ENCODE measurements at regions not wholly inside any gene's neighbourhood (a gene's known extent, or its start where the extent isn't known, plus 50 kb on each side); places are given as distances from the start of the nearest gene placed in this dataset.
"Not testable (repeated sequence)": the region's sequence is repeated elsewhere in the genome, so short reads cannot be mapped to it uniquely, and the experiment has no call there.

DNA sequence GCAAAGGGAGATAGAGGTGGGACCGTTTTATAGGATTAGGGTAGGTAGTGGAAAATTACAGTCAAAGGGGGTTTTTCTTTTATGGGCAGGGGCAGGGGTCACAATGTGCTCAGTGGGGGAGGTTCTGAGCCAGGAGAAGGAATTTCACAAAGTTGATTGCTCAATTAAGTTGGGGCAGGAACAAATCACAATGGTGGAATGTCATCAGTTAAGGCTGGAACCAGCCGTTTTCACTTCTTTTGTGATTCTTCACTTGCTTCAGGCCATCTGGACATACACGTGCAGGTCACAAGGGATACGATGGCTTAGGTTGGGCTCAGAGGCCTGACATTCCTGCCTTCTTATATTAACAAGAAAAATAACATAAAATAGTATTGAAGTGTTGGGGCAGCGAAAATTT, 453.8 kb downstream of the VGLL3 start:
- no peaks in the 10 kb centered on the region for H3K4me1 Mint-ChIP-seq
- H3K27ac Mint-ChIP-seq, result no peak overlapping the region
- no peak for ATAC-seq (ENCODE audit: low read depth in 2 of 2)
- H3K9me3 Mint-ChIP-seq, result peaks cover under 1 to 25% (median 3%) of the 10 kb centered on the region in 7 donors
- H3K36me3 Mint-ChIP-seq, result no peaks in the 10 kb centered on the region
- H3K27me3 Mint-ChIP-seq, result no peaks in the 10 kb centered on the region
- DNase-seq, result no peak
- H3K4me3 Mint-ChIP-seq, result no peak overlapping the region

GRCh38 chr3:86519819-86520218, 471.1 kb downstream of the VGLL3 start:
- no peak overlapping the region for H3K27ac Mint-ChIP-seq
- H3K27me3 Mint-ChIP-seq, result no peaks in the 10 kb centered on the region
- peaks cover 0 to 8% (median 0%) of the 10 kb centered on the region in 7 donors for H3K9me3 Mint-ChIP-seq
- DNase-seq (no peak), ATAC-seq (ENCODE audit: low read depth in 2 of 2) (no peak)
- no peak overlapping the region for H3K4me3 Mint-ChIP-seq
- no peaks in the 10 kb centered on the region for H3K36me3 Mint-ChIP-seq
- H3K4me1 Mint-ChIP-seq, result no peaks in the 10 kb centered on the region

DNA sequence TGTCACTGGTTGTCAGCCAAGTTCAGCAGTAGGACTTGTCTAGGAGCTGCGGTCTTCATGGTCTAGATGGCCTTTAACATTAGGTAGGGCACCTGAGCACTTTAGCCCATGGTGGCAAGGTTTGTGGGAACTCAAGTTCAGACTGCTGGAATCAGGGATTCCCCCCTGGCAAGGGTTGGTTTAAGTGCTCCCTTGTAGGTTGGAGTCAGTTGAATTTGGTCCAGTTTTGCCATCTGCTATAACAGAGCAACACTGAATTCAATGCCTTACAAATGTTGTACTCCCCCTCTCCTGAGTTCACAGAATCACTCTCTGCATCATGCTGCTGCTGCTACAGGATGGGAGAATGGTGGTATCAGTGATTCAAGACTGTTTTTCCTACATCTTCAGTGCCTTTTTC, 509.3 kb downstream of the VGLL3 start:
- Mint-ChIP-seq H3K27ac (no peak overlapping the region), H3K4me1 (no peaks in the 10 kb centered on the region), H3K27me3 (no peaks in the 10 kb centered on the region), H3K9me3 (peaks cover 0 to 13% (median 6%) of the 10 kb centered on the region in 7 donors), H3K36me3 (no peaks in the 10 kb centered on the region), H3K4me3 (peak overlapping the region in 1 of 8 donors; percentile 35)
- ATAC-seq (ENCODE audit: low read depth in 2 of 2) (no peak), DNase-seq (no peak)

GRCh38 chr3:86481031-86481430, 509.9 kb downstream of the VGLL3 start:
- Mint-ChIP-seq H3K36me3 (no peaks in the 10 kb centered on the region), H3K27me3 (no peaks in the 10 kb centered on the region), H3K9me3 (peaks cover 0 to 14% (median 6%) of the 10 kb centered on the region in 7 donors), H3K4me1 (no peaks in the 10 kb centered on the region), H3K4me3 (no peak overlapping the region), H3K27ac (no peak overlapping the region)
- no peak for DNase-seq
- ATAC-seq (ENCODE audit: low read depth in 2 of 2), result no peak

DNA sequence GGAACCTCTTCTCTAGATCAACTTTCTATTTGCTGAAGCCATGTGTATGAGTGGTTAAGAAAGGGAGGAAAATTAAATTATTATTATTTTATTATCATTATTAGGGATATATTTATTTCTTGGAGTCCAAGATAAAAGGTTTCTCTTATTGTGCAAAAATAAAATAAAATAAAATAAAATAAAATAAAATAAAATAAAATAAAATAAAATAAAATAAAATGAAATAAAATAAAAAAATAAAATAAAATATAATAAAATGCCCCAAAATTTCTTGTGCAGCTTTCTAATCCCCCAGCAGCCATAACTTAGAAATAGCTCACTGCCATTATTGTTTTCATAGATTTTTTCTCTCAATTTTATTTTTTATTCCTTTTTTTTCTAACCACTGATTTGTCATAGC, 526.8 kb downstream of the VGLL3 start:
- H3K36me3 Mint-ChIP-seq, result no peaks in the 10 kb centered on the region
- no peak overlapping the region for H3K4me3 Mint-ChIP-seq
- peaks cover 0 to 4% (median 0%) of the 10 kb centered on the region in 7 donors for H3K9me3 Mint-ChIP-seq
- DNase-seq, result no peak
- H3K4me1 Mint-ChIP-seq, result no peaks in the 10 kb centered on the region
- ATAC-seq (ENCODE audit: low read depth in 2 of 2), result no peak
- no peaks in the 10 kb centered on the region for H3K27me3 Mint-ChIP-seq
- no peak overlapping the region for H3K27ac Mint-ChIP-seq

DNA sequence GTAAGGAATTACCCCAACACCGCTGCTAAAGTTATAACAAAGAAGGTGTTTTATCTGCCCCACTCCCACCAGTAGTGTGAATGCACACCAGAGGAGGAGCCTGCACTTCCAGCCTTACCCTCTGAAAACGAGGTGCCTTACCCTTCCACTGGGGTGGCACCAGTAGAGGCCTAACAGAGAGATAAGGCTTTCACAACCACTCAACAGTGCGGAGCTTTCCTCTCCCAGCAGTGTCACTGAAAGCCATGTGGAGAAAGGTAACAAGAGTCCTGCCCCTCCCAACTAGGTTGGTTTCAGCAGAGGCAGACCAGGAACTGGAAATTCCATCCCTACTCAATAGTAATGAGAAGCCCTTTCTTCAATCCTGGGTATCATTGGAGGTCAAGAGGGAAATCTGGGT, 539.2 kb downstream of the VGLL3 start:
- peak overlapping the region in 1 of 8 donors; percentile 42 for H3K4me3 Mint-ChIP-seq
- ATAC-seq (ENCODE audit: low read depth in 2 of 2), result no peak
- no peak overlapping the region for H3K27ac Mint-ChIP-seq
- no peaks in the 10 kb centered on the region for H3K27me3 Mint-ChIP-seq
- no peaks in the 10 kb centered on the region for H3K36me3 Mint-ChIP-seq
- no peak for DNase-seq
- no peaks in the 10 kb centered on the region for H3K4me1 Mint-ChIP-seq
- H3K9me3 Mint-ChIP-seq, result peaks cover 0 to 3% (median 0%) of the 10 kb centered on the region in 7 donors

- ATAC-seq (ENCODE audit: low read depth in 2 of 2), result no peak
- no peak overlapping the region for H3K4me3 Mint-ChIP-seq
- DNase-seq, result no peak
- no peaks in the 10 kb centered on the region for H3K27me3 Mint-ChIP-seq
- no peaks in the 10 kb centered on the region for H3K4me1 Mint-ChIP-seq
- H3K36me3 Mint-ChIP-seq, result no peaks in the 10 kb centered on the region
- H3K9me3 Mint-ChIP-seq, result peaks cover 0 to 6% (median 0%) of the 10 kb centered on the region in 7 donors
- H3K27ac Mint-ChIP-seq, result no peak overlapping the region
Measured at GRCh38 chr3:86438544-86438943, 552.4 kb downstream of the VGLL3 start.

- Mint-ChIP-seq H3K9me3 (peaks cover 2 to 19% (median 4%) of the 10 kb centered on the region in 7 donors), H3K36me3 (no peaks in the 10 kb centered on the region), H3K4me3 (no peak overlapping the region), H3K27ac (no peak overlapping the region), H3K4me1 (no peaks in the 10 kb centered on the region), H3K27me3 (no peaks in the 10 kb centered on the region)
- ATAC-seq (ENCODE audit: low read depth in 2 of 2) (no peak), DNase-seq (no peak)
Measured at GRCh38 chr3:86427343-86427742, 563.6 kb downstream of the VGLL3 start.

DNA sequence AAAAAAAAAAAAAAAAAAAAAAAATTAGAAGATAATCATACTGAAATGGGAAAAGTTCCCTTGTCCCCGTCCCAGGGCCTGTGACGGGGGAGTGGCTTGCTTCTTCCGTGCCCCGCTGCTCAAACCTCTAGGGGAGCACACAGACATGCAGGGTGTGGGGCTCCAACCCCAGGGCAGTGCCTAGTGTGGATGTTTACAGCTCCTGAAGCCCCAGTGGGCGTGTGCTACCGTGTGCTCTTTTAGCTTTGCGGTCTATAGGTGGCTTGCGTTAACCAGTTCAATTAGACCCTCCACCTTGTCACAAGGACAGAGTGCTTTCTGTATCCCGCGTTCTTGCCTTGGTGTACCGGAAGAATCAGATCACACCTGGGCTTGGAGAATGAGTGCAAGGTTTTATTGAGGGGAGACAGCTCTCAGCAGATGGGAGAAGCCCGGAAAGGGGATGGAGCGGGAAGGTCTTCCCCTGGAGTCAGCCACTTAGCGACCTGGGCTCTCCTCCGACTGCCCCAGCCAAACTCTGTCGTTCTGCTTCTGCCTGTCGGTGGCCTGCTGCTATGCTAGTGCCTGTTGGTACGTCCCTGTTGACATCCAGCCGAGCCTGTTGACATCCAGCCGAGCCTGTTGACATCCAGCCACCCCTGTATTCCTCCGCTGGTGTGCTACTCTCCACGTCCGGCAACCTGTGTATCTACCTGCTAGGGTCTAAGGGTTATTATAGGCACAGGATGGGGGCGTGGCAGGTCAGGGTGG, 569.8 kb downstream of the VGLL3 start:
- Mint-ChIP-seq H3K4me1 (no peaks in the 10 kb centered on the region), H3K27me3 (no peaks in the 10 kb centered on the region), H3K9me3 (peaks cover 0 to 13% (median 5%) of the 10 kb centered on the region in 7 donors), H3K27ac (no peak overlapping the region), H3K4me3 (no peak overlapping the region), H3K36me3 (no peaks in the 10 kb centered on the region)
- DNase-seq (no peak), ATAC-seq (ENCODE audit: low read depth in 2 of 2) (no peak)

GRCh38 chr3:86418861-86419260, 572.1 kb downstream of the VGLL3 start:
- DNase-seq, result no peak
- no peaks in the 10 kb centered on the region for H3K4me1 Mint-ChIP-seq
- H3K36me3 Mint-ChIP-seq, result no peaks in the 10 kb centered on the region
- peaks cover 0 to 5% (median 3%) of the 10 kb centered on the region in 7 donors for H3K9me3 Mint-ChIP-seq
- no peak overlapping the region for H3K27ac Mint-ChIP-seq
- no peak for ATAC-seq (ENCODE audit: low read depth in 2 of 2)
- no peak overlapping the region for H3K4me3 Mint-ChIP-seq
- no peaks in the 10 kb centered on the region for H3K27me3 Mint-ChIP-seq

DNA sequence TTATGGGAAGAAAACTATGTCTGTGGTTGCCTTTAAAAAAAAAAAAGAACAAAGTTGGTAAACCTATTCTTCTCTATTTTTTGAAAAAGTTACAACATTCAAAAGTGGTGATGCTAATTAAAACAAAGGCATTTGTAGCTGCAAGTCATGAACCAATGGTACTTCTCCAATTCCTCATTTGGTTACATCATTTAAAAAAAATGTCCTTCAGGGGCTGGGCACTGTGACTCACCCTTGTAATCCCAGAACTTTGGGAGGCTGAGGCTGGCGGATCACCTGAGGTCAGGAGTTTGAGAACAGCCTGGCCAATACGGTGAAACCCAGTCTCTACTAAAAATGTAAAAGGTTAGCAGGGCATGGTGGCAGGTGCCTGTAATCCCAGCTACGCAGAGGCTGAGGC, 574.6 kb downstream of the VGLL3 start:
- Mint-ChIP-seq H3K4me1 (no peaks in the 10 kb centered on the region), H3K27me3 (no peaks in the 10 kb centered on the region), H3K27ac (no peak overlapping the region)

DNA sequence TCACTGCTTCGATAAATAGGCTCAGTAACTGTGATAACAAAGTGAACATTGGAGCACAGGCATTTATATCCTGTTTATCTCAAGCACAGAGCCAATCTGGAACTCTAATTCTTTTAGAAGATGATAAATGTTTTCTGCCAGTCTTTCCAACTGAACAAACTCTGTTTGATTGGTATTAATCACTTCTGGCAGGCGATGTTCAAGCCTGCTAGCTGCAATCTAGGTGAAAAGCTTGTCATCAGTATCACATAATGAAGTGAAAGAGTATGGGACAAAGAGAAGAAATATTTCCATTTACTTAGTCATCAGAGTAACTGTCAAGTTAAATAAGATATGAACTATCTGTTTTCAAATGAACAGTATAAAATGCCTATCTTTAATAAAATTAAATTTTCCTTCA, 577.3 kb downstream of the VGLL3 start:
- H3K4me1 Mint-ChIP-seq, result no peaks in the 10 kb centered on the region
- no peaks in the 10 kb centered on the region for H3K27me3 Mint-ChIP-seq
- H3K36me3 Mint-ChIP-seq, result no peaks in the 10 kb centered on the region
- DNase-seq (no peak), ATAC-seq (ENCODE audit: low read depth in 2 of 2) (no peak)
- H3K27ac Mint-ChIP-seq, result no peak overlapping the region
- peaks cover 0 to 9% (median 4%) of the 10 kb centered on the region in 7 donors for H3K9me3 Mint-ChIP-seq
- no peak overlapping the region for H3K4me3 Mint-ChIP-seq

More for the DNA sequence above, 574.6 kb downstream of the VGLL3 start:
- H3K36me3 Mint-ChIP-seq, result no peaks in the 10 kb centered on the region
- H3K4me3 Mint-ChIP-seq, result no peak overlapping the region
- DNase-seq (no peak), ATAC-seq (ENCODE audit: low read depth in 2 of 2) (no peak)
- H3K9me3 Mint-ChIP-seq, result peaks cover 0 to 11% (median 4%) of the 10 kb centered on the region in 7 donors

DNA sequence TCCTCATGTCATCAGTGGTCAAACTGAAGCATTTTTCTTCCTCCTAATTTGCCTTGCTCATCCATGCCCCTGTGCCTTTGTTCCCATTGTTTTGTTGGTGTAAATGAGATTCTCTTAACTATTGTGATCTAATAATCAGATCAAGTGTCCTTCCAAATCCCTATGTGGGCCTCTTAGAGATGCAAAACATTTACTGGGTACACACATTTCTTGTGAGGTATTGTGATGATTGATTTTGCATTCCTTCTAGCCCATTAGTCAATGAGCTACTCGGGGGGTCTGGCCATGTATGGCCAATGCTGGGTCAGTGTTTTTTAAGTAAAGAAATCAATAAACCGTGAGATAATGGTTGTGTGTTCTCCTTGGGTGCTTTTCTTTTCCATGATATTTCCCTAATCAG, 580.4 kb downstream of the VGLL3 start:
- Mint-ChIP-seq H3K9me3 (peaks cover 0 to 9% (median 4%) of the 10 kb centered on the region in 7 donors), H3K27me3 (no peaks in the 10 kb centered on the region), H3K36me3 (no peaks in the 10 kb centered on the region), H3K4me1 (no peaks in the 10 kb centered on the region), H3K4me3 (no peak overlapping the region), H3K27ac (no peak overlapping the region)
- ATAC-seq (ENCODE audit: low read depth in 2 of 2) (no peak), DNase-seq (no peak)

- not testable (repeated sequence) for H3K36me3 Mint-ChIP-seq; ATAC-seq (ENCODE audit: low read depth in 2 of 2); H3K4me1 Mint-ChIP-seq; H3K27me3 Mint-ChIP-seq; DNase-seq; H3K4me3 Mint-ChIP-seq
- H3K9me3 Mint-ChIP-seq, result peaks cover 2 to 11% (median 4%) of the 10 kb centered on the region in 7 donors
- peak overlapping the region in 1 of 6 donors; percentile 30 for H3K27ac Mint-ChIP-seq
Measured at GRCh38 chr3:86389759-86390158, 601.2 kb downstream of the VGLL3 start.
